ENCODE measurements at regions not wholly inside any gene's neighbourhood (a gene's known extent, or its start where the extent isn't known, plus 50 kb on each side); places are given as distances from the start of the nearest gene placed in this dataset.

DNA sequence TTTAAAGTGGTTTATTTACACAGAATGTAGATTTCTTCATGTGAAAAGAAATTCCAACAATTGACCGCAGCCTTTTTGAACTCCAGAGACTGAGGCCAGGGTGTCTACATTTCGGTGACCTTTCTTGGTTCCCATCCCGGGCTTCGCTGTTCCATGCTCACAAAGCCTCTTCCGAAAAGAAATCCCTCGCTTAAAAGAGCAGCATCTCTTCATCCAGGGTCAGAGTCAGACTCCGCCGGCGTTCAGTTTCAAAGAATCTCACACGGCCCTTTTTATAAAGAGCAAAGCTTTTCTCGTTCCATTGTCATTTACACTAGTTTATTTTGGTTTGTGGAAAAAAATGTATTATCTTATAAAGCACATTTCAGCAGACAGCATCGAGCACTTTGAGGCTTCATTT, 530.6 kb upstream of the B3GAT1 start:
- TF ChIP-seq KAT7 (CRISPR knock-in tag; IDR thresholded peaks at IDR 0.05; ENCODE audit: borderline replicate concordance) (no peak), ETV6 (CRISPR knock-in tag; IDR thresholded peaks at IDR 0.05) (no peak), USF1 (CRISPR knock-in tag; IDR thresholded peaks at IDR 0.05) (no peak), USF2 (CRISPR knock-in tag; IDR thresholded peaks at IDR 0.05) (no peak), NR2C2 (CRISPR knock-in tag; IDR thresholded peaks at IDR 0.05) (no peak), JAZF1 (CRISPR knock-in tag; IDR thresholded peaks at IDR 0.05) (no peak), ZBTB21 (CRISPR knock-in tag; IDR thresholded peaks at IDR 0.05; ENCODE audit: borderline replicate concordance) (no peak)
- TF ChIP-seq, protein P1, sequence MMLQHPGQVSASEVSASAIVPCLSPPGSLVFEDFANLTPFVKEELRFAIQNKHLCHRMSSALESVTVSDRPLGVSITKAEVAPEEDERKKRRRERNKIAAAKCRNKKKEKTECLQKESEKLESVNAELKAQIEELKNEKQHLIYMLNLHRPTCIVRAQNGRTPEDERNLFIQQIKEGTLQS (CRISPR knock-in tag; conservative IDR thresholded peaks at IDR 0.05): no peak

All from WTC11 (cell line).